ENCODE measurements at regions not wholly inside any gene's neighbourhood (a gene's known extent, or its start where the extent isn't known, plus 50 kb on each side); places are given as distances from the start of the nearest gene placed in this dataset.
A peak's percentile ranks its signal among the peaks of the same experiment; 100 is the strongest.
"Not testable (repeated sequence)": the region's sequence is repeated elsewhere in the genome, so short reads cannot be mapped to it uniquely, and the experiment has no call there.

DNA sequence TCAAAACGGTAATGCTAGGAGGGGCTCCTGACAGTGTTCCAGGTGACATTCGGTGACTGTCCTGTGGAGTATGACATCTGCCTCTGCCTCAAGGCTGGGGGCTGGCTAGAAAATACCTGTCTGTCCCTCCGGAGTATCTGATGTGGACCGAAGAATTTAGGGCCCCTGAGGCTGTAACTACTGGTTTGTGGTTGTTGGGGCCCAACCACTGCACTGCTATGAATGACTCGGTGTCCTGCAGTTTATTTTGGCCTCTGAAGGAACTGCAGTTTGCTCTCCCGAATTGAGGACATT lies 198.9 kb upstream of the CAND1 start:
- peaks cover 16% of the 10 kb centered on the region for H3K4me1 ChIP-seq (ENCODE audit: control insufficient read depth, low read depth, low read length)
- H3K9me3 ChIP-seq (ENCODE audit: control insufficient read depth, low read depth, low read length) = no peaks in the 10 kb centered on the region
- H3K9ac ChIP-seq (ENCODE audit: low read length) = no peak overlapping the region
- peak overlapping the region; percentile 92 for H3K4me3 ChIP-seq (ENCODE audit: low read length)
- peaks cover 20% of the 10 kb centered on the region for H3K27me3 ChIP-seq (ENCODE audit: control insufficient read depth, insufficient read depth, low read length)
- no peaks in the 10 kb centered on the region for H3K36me3 ChIP-seq (ENCODE audit: control insufficient read depth, low read depth, low read length)
- no peak overlapping the region for H3K27ac ChIP-seq (ENCODE audit: low read length)

DNA sequence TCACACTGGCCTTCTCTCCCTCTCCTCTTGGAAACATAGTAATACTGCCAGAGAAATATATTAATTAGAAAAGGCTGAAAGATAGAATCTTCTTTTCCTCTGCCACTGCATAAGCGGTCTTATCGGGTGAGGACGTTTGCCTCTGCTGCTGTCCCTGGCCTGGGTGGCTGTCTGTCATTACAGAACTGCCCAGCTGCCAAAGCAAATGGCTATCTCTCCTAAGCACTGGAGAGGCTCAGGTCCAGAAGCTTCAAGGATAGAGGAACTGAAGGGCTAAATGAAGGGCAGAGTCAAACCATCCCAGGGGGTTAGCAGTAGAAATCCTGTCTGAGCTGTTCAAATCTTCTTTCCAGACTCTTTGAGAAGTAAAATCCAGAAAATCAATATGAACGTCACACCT lies 198.6 kb upstream of the CAND1 start:
- H3K9me3 ChIP-seq (ENCODE audit: control insufficient read depth, low read depth, low read length) = no peaks in the 10 kb centered on the region
- H3K27ac ChIP-seq (ENCODE audit: low read length) = no peak overlapping the region
- H3K27me3 ChIP-seq (ENCODE audit: control insufficient read depth, insufficient read depth, low read length) = peaks cover 20% of the 10 kb centered on the region
- peaks cover 16% of the 10 kb centered on the region for H3K4me1 ChIP-seq (ENCODE audit: control insufficient read depth, low read depth, low read length)
- H3K36me3 ChIP-seq (ENCODE audit: control insufficient read depth, low read depth, low read length) = no peaks in the 10 kb centered on the region
- H3K9ac ChIP-seq (ENCODE audit: low read length) = no peak overlapping the region
- peak overlapping the region; percentile 92 for H3K4me3 ChIP-seq (ENCODE audit: low read length)

DNA sequence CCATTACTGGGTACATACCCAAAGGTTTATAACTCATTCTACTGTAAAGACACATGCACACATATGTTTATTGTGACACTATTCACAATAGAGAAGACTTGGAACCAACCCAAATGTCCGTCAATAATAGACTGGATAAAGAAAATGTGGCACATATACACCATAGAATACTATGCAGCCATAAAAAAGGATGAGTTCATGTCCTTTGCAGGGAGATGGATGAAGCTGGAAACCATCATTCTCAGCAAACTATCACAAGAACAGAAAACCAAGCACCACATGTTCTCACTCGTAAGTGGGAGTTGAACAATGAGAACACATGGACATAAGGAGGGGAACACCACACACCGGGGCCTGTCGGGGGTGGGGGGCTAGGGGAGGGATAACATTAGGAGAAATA lies 196.9 kb upstream of the CAND1 start:
- H3K36me3 ChIP-seq (ENCODE audit: control insufficient read depth, low read depth, low read length); H3K27ac ChIP-seq (ENCODE audit: low read length); H3K4me3 ChIP-seq (ENCODE audit: low read length); H3K9ac ChIP-seq (ENCODE audit: low read length); H3K9me3 ChIP-seq (ENCODE audit: control insufficient read depth, low read depth, low read length): not testable (repeated sequence)
- peaks cover 15% of the 10 kb centered on the region for H3K27me3 ChIP-seq (ENCODE audit: control insufficient read depth, insufficient read depth, low read length)
- peaks cover 13% of the 10 kb centered on the region for H3K4me1 ChIP-seq (ENCODE audit: control insufficient read depth, low read depth, low read length)

DNA sequence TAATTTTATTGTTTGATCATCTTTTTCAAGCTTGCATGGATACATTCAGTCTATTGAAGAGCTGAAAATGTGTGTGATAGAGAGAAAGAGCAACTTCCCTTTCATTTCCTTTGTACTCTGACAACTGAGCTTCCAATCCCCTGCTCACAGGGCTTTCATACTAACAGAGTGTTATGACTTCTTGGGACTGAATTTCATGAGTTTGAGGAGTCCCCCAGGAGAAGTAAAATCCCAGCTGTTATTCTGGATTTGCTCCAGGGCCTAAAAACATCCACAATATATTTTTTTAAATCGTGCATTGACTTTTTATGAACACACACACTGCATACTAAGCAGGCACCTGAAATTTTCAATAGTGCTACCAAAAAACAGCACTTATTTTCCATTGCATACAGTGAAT lies 195.8 kb upstream of the CAND1 start:
- Histone ChIP-seq H3K36me3 (ENCODE audit: control insufficient read depth, low read depth, low read length) (no peaks in the 10 kb centered on the region), H3K27me3 (ENCODE audit: control insufficient read depth, insufficient read depth, low read length) (peaks cover 11% of the 10 kb centered on the region), H3K9ac (ENCODE audit: low read length) (no peak overlapping the region), H3K4me1 (ENCODE audit: control insufficient read depth, low read depth, low read length) (peaks cover 6% of the 10 kb centered on the region), H3K4me3 (ENCODE audit: low read length) (no peak overlapping the region), H3K27ac (ENCODE audit: low read length) (no peak overlapping the region), H3K9me3 (ENCODE audit: control insufficient read depth, low read depth, low read length) (no peaks in the 10 kb centered on the region)

DNA sequence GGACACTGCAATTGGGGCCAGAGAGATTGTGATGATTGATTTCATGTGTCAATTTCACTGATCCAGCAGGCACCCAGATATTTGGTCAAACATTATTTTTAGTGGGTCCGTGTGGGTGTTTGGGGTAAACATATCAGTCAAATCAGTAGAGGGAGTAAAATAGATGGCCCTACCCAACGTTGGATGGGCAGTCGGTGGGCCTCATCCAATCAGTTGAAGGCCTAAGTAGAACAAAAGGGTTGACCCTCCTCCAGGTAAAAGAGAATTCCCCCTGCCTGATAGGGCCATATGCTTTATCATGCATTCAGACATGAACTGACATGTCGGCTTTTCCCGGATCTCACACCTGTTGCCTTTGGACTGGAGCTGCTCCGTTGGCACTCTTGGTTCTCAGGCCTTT lies 195.1 kb upstream of the CAND1 start:
- no peaks in the 10 kb centered on the region for H3K9me3 ChIP-seq (ENCODE audit: control insufficient read depth, low read depth, low read length)
- H3K36me3 ChIP-seq (ENCODE audit: control insufficient read depth, low read depth, low read length) = no peaks in the 10 kb centered on the region
- peaks cover 6% of the 10 kb centered on the region for H3K4me1 ChIP-seq (ENCODE audit: control insufficient read depth, low read depth, low read length)
- H3K27ac ChIP-seq (ENCODE audit: low read length) = no peak overlapping the region
- H3K27me3 ChIP-seq (ENCODE audit: control insufficient read depth, insufficient read depth, low read length) = peaks cover 11% of the 10 kb centered on the region
- H3K9ac ChIP-seq (ENCODE audit: low read length) = no peak overlapping the region
- H3K4me3 ChIP-seq (ENCODE audit: low read length) = no peak overlapping the region

DNA sequence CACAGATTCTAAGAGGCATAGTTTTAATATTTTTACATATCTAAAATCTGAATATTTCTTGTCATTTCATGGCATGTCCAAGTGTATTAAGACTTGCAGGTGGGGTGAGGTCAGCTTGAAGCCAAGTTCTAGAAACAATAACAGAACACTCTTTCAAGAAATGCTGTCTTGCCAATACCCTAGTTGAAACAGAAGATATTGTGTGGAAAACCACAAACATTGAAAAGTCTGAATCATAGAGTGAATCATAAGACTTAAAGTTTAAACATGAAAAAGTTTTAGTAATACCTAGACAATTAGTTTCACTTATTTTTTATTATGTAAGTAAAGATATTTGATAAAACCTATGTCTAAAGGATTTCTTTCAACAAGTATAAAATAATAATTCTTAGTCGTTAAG lies 191.5 kb upstream of the CAND1 start:
- Histone ChIP-seq H3K27me3 (ENCODE audit: control insufficient read depth, insufficient read depth, low read length) (no peaks in the 10 kb centered on the region), H3K9ac (ENCODE audit: low read length) (no peak overlapping the region), H3K9me3 (ENCODE audit: control insufficient read depth, low read depth, low read length) (no peaks in the 10 kb centered on the region), H3K4me1 (ENCODE audit: control insufficient read depth, low read depth, low read length) (peaks cover 8% of the 10 kb centered on the region), H3K36me3 (ENCODE audit: control insufficient read depth, low read depth, low read length) (no peaks in the 10 kb centered on the region), H3K4me3 (ENCODE audit: low read length) (no peak overlapping the region), H3K27ac (ENCODE audit: low read length) (no peak overlapping the region)

DNA sequence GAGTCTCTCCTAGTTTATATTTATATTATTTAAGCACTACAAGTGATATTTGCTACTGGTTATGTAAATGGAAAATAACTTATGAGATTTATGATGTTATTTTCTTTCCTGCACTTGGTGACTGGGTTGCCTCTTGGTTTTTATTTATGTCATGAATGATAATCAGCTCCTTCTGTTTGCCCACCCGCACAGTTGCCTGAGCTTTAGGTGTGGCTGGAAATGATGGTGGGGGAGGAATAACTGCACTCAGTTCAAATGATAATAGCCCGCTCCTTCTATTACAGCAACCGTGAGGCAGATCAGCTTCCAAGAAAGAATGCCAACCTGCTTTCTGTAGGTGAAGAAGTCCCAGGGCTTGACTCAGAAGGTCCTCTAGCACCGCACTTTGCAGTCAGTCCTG lies 190.2 kb upstream of the CAND1 start:
- peaks cover 8% of the 10 kb centered on the region for H3K4me1 ChIP-seq (ENCODE audit: control insufficient read depth, low read depth, low read length)
- no peak overlapping the region for H3K4me3 ChIP-seq (ENCODE audit: low read length)
- H3K27ac ChIP-seq (ENCODE audit: low read length) = no peak overlapping the region
- no peaks in the 10 kb centered on the region for H3K9me3 ChIP-seq (ENCODE audit: control insufficient read depth, low read depth, low read length)
- no peaks in the 10 kb centered on the region for H3K36me3 ChIP-seq (ENCODE audit: control insufficient read depth, low read depth, low read length)
- H3K27me3 ChIP-seq (ENCODE audit: control insufficient read depth, insufficient read depth, low read length) = no peaks in the 10 kb centered on the region
- H3K9ac ChIP-seq (ENCODE audit: low read length) = no peak overlapping the region

DNA sequence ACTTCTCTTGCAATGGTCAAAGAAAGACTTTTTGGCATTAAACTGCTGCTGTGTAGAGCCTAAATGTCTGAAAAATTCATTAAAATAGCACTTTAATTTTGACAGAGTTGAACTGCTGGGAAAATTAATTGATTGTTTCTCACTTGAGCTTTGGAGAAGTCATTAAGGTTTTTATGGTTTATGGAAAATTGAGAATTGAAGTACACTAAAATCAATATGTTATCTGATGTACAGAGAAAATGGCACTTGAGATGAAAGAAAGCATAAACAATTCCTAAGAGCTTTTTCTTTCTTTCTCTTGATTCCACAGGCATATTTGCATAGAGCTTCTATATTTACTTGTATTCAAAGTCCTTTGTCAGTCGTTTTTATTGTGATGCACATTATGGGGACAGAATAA lies 188.5 kb upstream of the CAND1 start:
- no peak overlapping the region for H3K4me3 ChIP-seq (ENCODE audit: low read length)
- no peaks in the 10 kb centered on the region for H3K27me3 ChIP-seq (ENCODE audit: control insufficient read depth, insufficient read depth, low read length)
- peaks cover 8% of the 10 kb centered on the region for H3K4me1 ChIP-seq (ENCODE audit: control insufficient read depth, low read depth, low read length)
- no peaks in the 10 kb centered on the region for H3K36me3 ChIP-seq (ENCODE audit: control insufficient read depth, low read depth, low read length)
- no peak overlapping the region for H3K9ac ChIP-seq (ENCODE audit: low read length)
- no peaks in the 10 kb centered on the region for H3K9me3 ChIP-seq (ENCODE audit: control insufficient read depth, low read depth, low read length)
- H3K27ac ChIP-seq (ENCODE audit: low read length) = no peak overlapping the region

DNA sequence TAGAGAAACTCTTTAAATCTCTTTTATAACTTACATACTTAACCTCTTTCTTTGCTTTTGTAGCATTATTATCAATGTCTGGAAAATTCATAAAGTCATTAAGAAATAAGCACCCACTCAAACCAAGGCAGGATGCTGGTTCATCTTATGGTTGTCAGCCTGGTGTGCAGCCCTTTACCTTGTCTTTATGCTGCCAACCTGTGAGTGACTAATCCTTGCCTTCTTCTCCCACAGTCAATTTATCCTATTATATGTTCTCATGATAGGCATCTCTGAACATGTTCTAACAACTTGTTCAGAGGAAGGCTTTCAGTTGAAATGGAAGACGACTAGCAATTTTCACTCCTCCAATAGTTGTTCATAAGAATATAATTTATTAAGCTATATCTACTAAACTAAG lies 186.9 kb upstream of the CAND1 start:
- Histone ChIP-seq H3K36me3 (ENCODE audit: control insufficient read depth, low read depth, low read length) (no peaks in the 10 kb centered on the region), H3K27ac (ENCODE audit: low read length) (no peak overlapping the region)

DNA sequence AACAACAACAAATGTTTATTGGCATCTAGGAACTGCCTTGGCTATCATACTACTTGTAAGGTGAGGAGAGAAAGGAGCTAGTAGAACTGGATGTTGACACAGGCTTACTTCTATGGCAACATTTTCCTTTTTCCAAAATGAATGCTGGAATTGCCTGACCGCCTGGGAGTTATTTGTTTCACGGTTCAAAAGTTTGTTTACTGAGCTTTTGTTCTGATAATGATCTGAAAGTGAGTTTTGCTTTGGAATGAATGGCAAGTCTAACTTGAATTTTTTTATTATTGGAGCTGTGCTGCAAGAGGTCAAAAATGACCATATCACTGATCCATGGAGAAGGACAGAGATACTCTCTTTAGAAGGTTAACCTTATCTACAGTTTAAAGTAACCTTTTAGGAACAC lies 183.5 kb upstream of the CAND1 start:
- H3K9me3 ChIP-seq (ENCODE audit: control insufficient read depth, low read depth, low read length) = no peaks in the 10 kb centered on the region
- no peaks in the 10 kb centered on the region for H3K27me3 ChIP-seq (ENCODE audit: control insufficient read depth, insufficient read depth, low read length)
- no peak overlapping the region for H3K4me3 ChIP-seq (ENCODE audit: low read length)
- no peak overlapping the region for H3K9ac ChIP-seq (ENCODE audit: low read length)
- no peaks in the 10 kb centered on the region for H3K36me3 ChIP-seq (ENCODE audit: control insufficient read depth, low read depth, low read length)
- H3K4me1 ChIP-seq (ENCODE audit: control insufficient read depth, low read depth, low read length) = no peaks in the 10 kb centered on the region
- no peak overlapping the region for H3K27ac ChIP-seq (ENCODE audit: low read length)

More for the DNA sequence above, 186.9 kb upstream of the CAND1 start:
- Histone ChIP-seq H3K4me1 (ENCODE audit: control insufficient read depth, low read depth, low read length) (peaks cover 8% of the 10 kb centered on the region), H3K4me3 (ENCODE audit: low read length) (no peak overlapping the region), H3K27me3 (ENCODE audit: control insufficient read depth, insufficient read depth, low read length) (no peaks in the 10 kb centered on the region), H3K9me3 (ENCODE audit: control insufficient read depth, low read depth, low read length) (no peaks in the 10 kb centered on the region), H3K9ac (ENCODE audit: low read length) (no peak overlapping the region)

DNA sequence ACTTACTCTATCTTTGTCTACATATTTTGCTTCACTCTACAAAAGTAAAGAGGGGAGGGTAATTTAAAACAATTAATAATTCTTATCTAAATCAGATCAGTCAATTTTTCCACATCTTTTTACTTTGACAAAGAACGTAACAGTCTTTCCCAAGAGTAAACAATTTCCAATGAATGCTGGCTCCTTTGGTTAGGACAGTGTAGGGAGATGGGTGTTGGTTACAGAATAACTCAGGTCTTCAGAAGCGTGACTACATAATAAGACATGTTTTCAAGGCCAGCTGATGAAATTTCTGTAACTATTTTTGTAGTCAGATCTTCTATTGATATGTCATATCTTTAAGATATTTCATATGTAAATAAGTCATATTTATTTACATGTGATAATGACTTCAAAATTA lies 183.0 kb upstream of the CAND1 start:
- Histone ChIP-seq H3K36me3 (ENCODE audit: control insufficient read depth, low read depth, low read length) (no peaks in the 10 kb centered on the region), H3K9me3 (ENCODE audit: control insufficient read depth, low read depth, low read length) (no peaks in the 10 kb centered on the region), H3K4me3 (ENCODE audit: low read length) (no peak overlapping the region), H3K27me3 (ENCODE audit: control insufficient read depth, insufficient read depth, low read length) (no peaks in the 10 kb centered on the region), H3K27ac (ENCODE audit: low read length) (no peak overlapping the region), H3K9ac (ENCODE audit: low read length) (no peak overlapping the region), H3K4me1 (ENCODE audit: control insufficient read depth, low read depth, low read length) (no peaks in the 10 kb centered on the region)

DNA sequence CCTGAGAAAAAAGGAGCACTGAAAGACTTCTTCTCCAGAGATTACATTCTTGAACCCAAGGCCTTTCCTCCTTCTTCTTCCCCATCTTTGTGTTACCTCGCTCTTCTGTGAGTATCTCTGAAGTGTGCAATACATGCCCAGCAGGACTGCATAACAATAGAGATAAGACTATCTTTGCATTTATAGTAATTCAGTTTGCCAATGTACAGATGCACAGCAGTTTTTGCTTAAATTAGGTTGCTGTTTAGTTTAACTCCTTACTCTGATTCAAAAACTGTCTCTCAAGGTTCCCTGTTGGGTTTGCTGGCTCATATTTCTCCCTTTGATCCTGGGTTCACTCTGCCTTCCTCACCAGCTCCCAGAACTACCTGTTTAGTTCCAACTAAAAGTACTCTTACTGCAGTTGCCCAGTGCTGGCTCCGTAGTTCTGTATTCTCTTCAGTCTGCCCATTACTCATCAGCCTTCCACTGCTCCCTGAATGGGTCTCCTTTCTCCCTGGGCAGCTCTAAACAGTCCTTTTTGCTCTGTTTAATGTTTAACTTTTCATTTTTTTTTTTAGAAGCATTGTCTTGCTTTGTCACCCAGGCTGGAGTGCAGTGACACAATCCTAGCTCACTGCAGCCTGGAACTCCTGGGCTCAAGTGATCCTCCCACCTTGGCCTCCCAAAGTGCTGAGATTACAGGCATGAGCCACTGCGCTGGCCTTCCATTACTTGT lies 180.6 kb upstream of the CAND1 start:
- H3K4me3 ChIP-seq (ENCODE audit: low read length) = no peak overlapping the region
- no peaks in the 10 kb centered on the region for H3K9me3 ChIP-seq (ENCODE audit: control insufficient read depth, low read depth, low read length)
- no peaks in the 10 kb centered on the region for H3K36me3 ChIP-seq (ENCODE audit: control insufficient read depth, low read depth, low read length)
- H3K4me1 ChIP-seq (ENCODE audit: control insufficient read depth, low read depth, low read length) = no peaks in the 10 kb centered on the region
- no peaks in the 10 kb centered on the region for H3K27me3 ChIP-seq (ENCODE audit: control insufficient read depth, insufficient read depth, low read length)
- no peak overlapping the region for H3K27ac ChIP-seq (ENCODE audit: low read length)
- no peak overlapping the region for H3K9ac ChIP-seq (ENCODE audit: low read length)

Data from iPS-18a (cell line).